SK-N-SH treated with all-trans-retinoic acid at 6 μM for 48 hours (cell line): ENCODE measurements at regions not wholly inside any gene's neighbourhood (a gene's known extent, or its start where the extent isn't known, plus 50 kb on each side); places are given as distances from the start of the nearest gene placed in this dataset.

Experiments used
- ARNTL ChIP-seq: fragments of 450-650 bp; formaldehyde crosslinking; IDR thresholded peaks from 2 replicates; pipeline ENCODE4 v1.5.0; 2020; ENCODE audit warnings: low read depth, mild to moderate bottlenecking, moderate library complexity, borderline replicate concordance
- CSRNP3 ChIP-seq: fragments of 250-450 bp; sonication (Bioruptor Pico); IDR thresholded peaks from 2 replicates; pipeline ENCODE4 v1.5.1; 2021; ENCODE audit warnings: mild to moderate bottlenecking, moderate library complexity
- GLIS3 ChIP-seq: fragments of 250-450 bp; sonication (Bioruptor Pico); IDR thresholded peaks from 2 replicates; pipeline ENCODE4 v1.5.0; 2020; ENCODE audit warnings: mild to moderate bottlenecking, moderate library complexity
- ISL1 ChIP-seq: fragments of 250-450 bp; sonication (Bioruptor Pico); IDR thresholded peaks from 2 replicates; pipeline ENCODE4 v2.1.2; 2022; ENCODE audit warnings: mild to moderate bottlenecking, moderate library complexity
- OSR1 ChIP-seq: fragments of 250-450 bp; sonication (Bioruptor Pico); IDR thresholded peaks from 2 replicates; pipeline ENCODE4 v1.8.0; 2022; ENCODE audit warnings: moderate library complexity, mild to moderate bottlenecking, inconsistent platforms
- RARB ChIP-seq: fragments of 250-450 bp; sonication (Bioruptor Pico); IDR thresholded peaks from 2 replicates; pipeline ENCODE4 v1.8.0; 2021; ENCODE audit warnings: mild to moderate bottlenecking, moderate library complexity
- ZC3H10 ChIP-seq: fragments of 250-450 bp; sonication (Bioruptor Pico); IDR thresholded peaks from 2 replicates; pipeline ENCODE4 v1.5.1; 2021; ENCODE audit warnings: mild to moderate bottlenecking, moderate library complexity
- ZFP30 ChIP-seq: fragments of 450-650 bp; formaldehyde crosslinking; IDR thresholded peaks from 2 replicates; pipeline ENCODE4 v1.5.0; 2022; ENCODE audit warnings: mild to moderate bottlenecking, moderate library complexity
- ZNF70 ChIP-seq: fragments of 450-650 bp; formaldehyde crosslinking; IDR thresholded peaks from 2 replicates; pipeline ENCODE4 v1.5.0; 2020; ENCODE audit warnings: mild to moderate bottlenecking, moderate library complexity
- ZNF8 ChIP-seq: fragments of 450-650 bp; formaldehyde crosslinking; IDR thresholded peaks from 2 replicates; pipeline ENCODE4 v1.5.0; 2020; ENCODE audit warnings: mild to moderate bottlenecking, moderate library complexity
- TF ChIP-seq, protein P1 (sequence below): fragments of 250-450 bp; sonication (Bioruptor Pico); IDR thresholded peaks from 2 replicates; pipeline ENCODE4 v1.8.0; 2020; ENCODE audit warnings: mild to moderate bottlenecking, moderate library complexity, borderline replicate concordance

GRCh38 chr6:47416396-47417345, 60.9 kb upstream of the CD2AP start:
- no peak for TF ChIP-seq ZFP30
- no peak for TF ChIP-seq RARB
- no peak for TF ChIP-seq OSR1 (CRISPR knock-in tag)
- TF ChIP-seq ISL1 (CRISPR knock-in tag) = no peak
- TF ChIP-seq ZC3H10 (CRISPR knock-in tag) = no peak
- TF ChIP-seq, protein P1, sequence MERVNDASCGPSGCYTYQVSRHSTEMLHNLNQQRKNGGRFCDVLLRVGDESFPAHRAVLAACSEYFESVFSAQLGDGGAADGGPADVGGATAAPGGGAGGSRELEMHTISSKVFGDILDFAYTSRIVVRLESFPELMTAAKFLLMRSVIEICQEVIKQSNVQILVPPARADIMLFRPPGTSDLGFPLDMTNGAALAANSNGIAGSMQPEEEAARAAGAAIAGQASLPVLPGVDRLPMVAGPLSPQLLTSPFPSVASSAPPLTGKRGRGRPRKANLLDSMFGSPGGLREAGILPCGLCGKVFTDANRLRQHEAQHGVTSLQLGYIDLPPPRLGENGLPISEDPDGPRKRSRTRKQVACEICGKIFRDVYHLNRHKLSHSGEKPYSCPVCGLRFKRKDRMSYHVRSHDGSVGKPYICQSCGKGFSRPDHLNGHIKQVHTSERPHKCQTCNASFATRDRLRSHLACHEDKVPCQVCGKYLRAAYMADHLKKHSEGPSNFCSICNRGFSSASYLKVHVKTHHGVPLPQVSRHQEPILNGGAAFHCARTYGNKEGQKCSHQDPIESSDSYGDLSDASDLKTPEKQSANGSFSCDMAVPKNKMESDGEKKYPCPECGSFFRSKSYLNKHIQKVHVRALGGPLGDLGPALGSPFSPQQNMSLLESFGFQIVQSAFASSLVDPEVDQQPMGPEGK = no peak
- no peak for TF ChIP-seq ZNF8 (CRISPR knock-in tag)
- TF ChIP-seq ARNTL (CRISPR knock-in tag) = no peak
- no peak for TF ChIP-seq GLIS3
- TF ChIP-seq CSRNP3 (CRISPR knock-in tag) = no peak
- no peak for TF ChIP-seq ZNF70 (CRISPR knock-in tag)
